T-helper 17 cell (primary cell): ENCODE measurements at regions not wholly inside any gene's neighbourhood (a gene's known extent, or its start where the extent isn't known, plus 50 kb on each side); places are given as distances from the start of the nearest gene placed in this dataset.

Experiments used
- ATAC-seq: fragments of 150-1000 bp; cut with Tn5 transposase; 2 replicates; pipeline ENCODE4 v1.10.0; 2021; ENCODE audit warnings: mild to moderate bottlenecking, moderate library complexity
- DNase-seq, 3 donors: peaks; one replicate each; pipeline versions ENCODE4 v3.0.0 to v3.0.0-alpha.2; 2020 to 2021
- H3K9me3 ChIP-seq: one replicate; pipeline ENCODE4 v1.7.0; 2013; ENCODE audit warnings: low read length, mild to moderate bottlenecking; ENCODE audit not compliant: control insufficient read depth, poor library complexity, severe bottlenecking
- H3K27ac Mint-ChIP-seq: one replicate; pipeline ENCODE4 v1.8.0; 2022; ENCODE audit warnings: mild to moderate bottlenecking, moderate library complexity, mixed read lengths
- H3K27me3 Mint-ChIP-seq: one replicate; pipeline ENCODE4 v1.8.0; 2022; ENCODE audit warnings: mixed read lengths
- H3K36me3 Mint-ChIP-seq: one replicate; pipeline ENCODE4 v1.8.0; 2022; ENCODE audit warnings: low read depth, mixed read lengths
- H3K4me1 Mint-ChIP-seq: one replicate; pipeline ENCODE4 v1.8.0; 2022; ENCODE audit warnings: mild to moderate bottlenecking, mixed read lengths
- H3K4me3 Mint-ChIP-seq: one replicate; pipeline ENCODE4 v1.8.0; 2022; ENCODE audit warnings: mild to moderate bottlenecking, moderate library complexity, mixed read lengths

GRCh38 chr10:52883996-52884871 is 111.7 kb upstream of the MBL2 start:
- Mint-ChIP-seq H3K4me3 (no peak overlapping the region), H3K27me3 (no peaks in the 10 kb centered on the region), H3K4me1 (no peaks in the 10 kb centered on the region), H3K36me3 (no peaks in the 10 kb centered on the region), H3K27ac (no peak overlapping the region)
- H3K9me3 ChIP-seq, result no peaks in the 10 kb centered on the region
- DNase-seq (no peak), ATAC-seq (no peak)

- Mint-ChIP-seq H3K4me3 (no peak overlapping the region), H3K27ac (no peak overlapping the region), H3K4me1 (no peaks in the 10 kb centered on the region), H3K27me3 (no peaks in the 10 kb centered on the region), H3K36me3 (no peaks in the 10 kb centered on the region)
- no peaks in the 10 kb centered on the region for H3K9me3 ChIP-seq
- ATAC-seq, result no peak
- DNase-seq, result no peak
Observed at GRCh38 chr10:52879091-52879807, 106.7 kb upstream of the MBL2 start.

GRCh38 chr10:52877451-52877850 is 104.9 kb upstream of the MBL2 start:
- no peaks in the 10 kb centered on the region for H3K27me3 Mint-ChIP-seq
- no peak for DNase-seq
- H3K4me3 Mint-ChIP-seq, result no peak overlapping the region
- H3K4me1 Mint-ChIP-seq, result no peaks in the 10 kb centered on the region
- ATAC-seq, result no peak
- no peaks in the 10 kb centered on the region for H3K9me3 ChIP-seq
- no peaks in the 10 kb centered on the region for H3K36me3 Mint-ChIP-seq
- H3K27ac Mint-ChIP-seq, result no peak overlapping the region

GRCh38 chr10:52875336-52875735 is 102.8 kb upstream of the MBL2 start:
- H3K36me3 Mint-ChIP-seq, result no peaks in the 10 kb centered on the region
- H3K9me3 ChIP-seq, result no peaks in the 10 kb centered on the region
- H3K27ac Mint-ChIP-seq, result no peak overlapping the region
- ATAC-seq (no peak), DNase-seq (no peak)
- H3K4me3 Mint-ChIP-seq, result no peak overlapping the region
- H3K27me3 Mint-ChIP-seq, result no peaks in the 10 kb centered on the region
- H3K4me1 Mint-ChIP-seq, result no peaks in the 10 kb centered on the region

GRCh38 chr10:52874581-52874980 is 102.0 kb upstream of the MBL2 start:
- no peaks in the 10 kb centered on the region for H3K27me3 Mint-ChIP-seq
- DNase-seq (no peak), ATAC-seq (no peak)
- no peak overlapping the region for H3K27ac Mint-ChIP-seq
- no peaks in the 10 kb centered on the region for H3K9me3 ChIP-seq
- no peak overlapping the region for H3K4me3 Mint-ChIP-seq
- no peaks in the 10 kb centered on the region for H3K36me3 Mint-ChIP-seq
- no peaks in the 10 kb centered on the region for H3K4me1 Mint-ChIP-seq

- H3K27me3 Mint-ChIP-seq, result no peaks in the 10 kb centered on the region
- ATAC-seq, result no peak
- no peak overlapping the region for H3K4me3 Mint-ChIP-seq
- no peaks in the 10 kb centered on the region for H3K4me1 Mint-ChIP-seq
- no peaks in the 10 kb centered on the region for H3K9me3 ChIP-seq
- H3K27ac Mint-ChIP-seq, result no peak overlapping the region
- no peak for DNase-seq
- no peaks in the 10 kb centered on the region for H3K36me3 Mint-ChIP-seq
Observed at GRCh38 chr10:52871191-52871843, 98.7 kb upstream of the MBL2 start.

GRCh38 chr10:52870562-52870961 is 98.0 kb upstream of the MBL2 start:
- DNase-seq (no peak), ATAC-seq (no peak)
- Mint-ChIP-seq H3K4me3 (no peak overlapping the region), H3K4me1 (no peaks in the 10 kb centered on the region), H3K36me3 (no peaks in the 10 kb centered on the region), H3K27me3 (no peaks in the 10 kb centered on the region), H3K27ac (no peak overlapping the region)
- no peaks in the 10 kb centered on the region for H3K9me3 ChIP-seq

GRCh38 chr10:52869864-52870263 is 97.3 kb upstream of the MBL2 start:
- no peaks in the 10 kb centered on the region for H3K27me3 Mint-ChIP-seq
- no peaks in the 10 kb centered on the region for H3K4me1 Mint-ChIP-seq

GRCh38 chr10:52865213-52865612 is 92.6 kb upstream of the MBL2 start:
- no peaks in the 10 kb centered on the region for H3K27me3 Mint-ChIP-seq

More at GRCh38 chr10:52869864-52870263, 97.3 kb upstream of the MBL2 start:
- no peaks in the 10 kb centered on the region for H3K9me3 ChIP-seq
- DNase-seq (no peak), ATAC-seq (no peak)
- Mint-ChIP-seq H3K4me3 (no peak overlapping the region), H3K27ac (no peak overlapping the region), H3K36me3 (no peaks in the 10 kb centered on the region)

GRCh38 chr10:52864201-52865106 is 91.9 kb upstream of the MBL2 start:
- Mint-ChIP-seq H3K36me3 (no peaks in the 10 kb centered on the region), H3K27ac (no peak overlapping the region), H3K4me3 (no peak overlapping the region), H3K27me3 (no peaks in the 10 kb centered on the region), H3K4me1 (no peaks in the 10 kb centered on the region)
- DNase-seq (no peak), ATAC-seq (no peak)
- H3K9me3 ChIP-seq, result no peaks in the 10 kb centered on the region

More at GRCh38 chr10:52865213-52865612, 92.6 kb upstream of the MBL2 start:
- DNase-seq, result no peak
- Mint-ChIP-seq H3K27ac (no peak overlapping the region), H3K4me1 (no peaks in the 10 kb centered on the region), H3K4me3 (no peak overlapping the region), H3K36me3 (no peaks in the 10 kb centered on the region)
- ATAC-seq, result no peak
- no peaks in the 10 kb centered on the region for H3K9me3 ChIP-seq

GRCh38 chr10:52858722-52859121 is 86.1 kb upstream of the MBL2 start:
- no peaks in the 10 kb centered on the region for H3K9me3 ChIP-seq
- Mint-ChIP-seq H3K4me1 (no peaks in the 10 kb centered on the region), H3K4me3 (no peak overlapping the region), H3K36me3 (no peaks in the 10 kb centered on the region), H3K27ac (no peak overlapping the region), H3K27me3 (no peaks in the 10 kb centered on the region)
- no peak for ATAC-seq
- DNase-seq, result no peak

- no peak overlapping the region for H3K27ac Mint-ChIP-seq
- H3K9me3 ChIP-seq, result no peaks in the 10 kb centered on the region
- ATAC-seq (no peak), DNase-seq (no peak)
- no peak overlapping the region for H3K4me3 Mint-ChIP-seq
- no peaks in the 10 kb centered on the region for H3K4me1 Mint-ChIP-seq
- H3K27me3 Mint-ChIP-seq, result no peaks in the 10 kb centered on the region
- no peaks in the 10 kb centered on the region for H3K36me3 Mint-ChIP-seq
Observed at GRCh38 chr10:52855546-52856325, 83.2 kb upstream of the MBL2 start.
